ENCODE measurements at regions not wholly inside any gene's neighbourhood (a gene's known extent, or its start where the extent isn't known, plus 50 kb on each side); places are given as distances from the start of the nearest gene placed in this dataset.
"Not testable (repeated sequence)": the region's sequence is repeated elsewhere in the genome, so short reads cannot be mapped to it uniquely, and the experiment has no call there.

DNA sequence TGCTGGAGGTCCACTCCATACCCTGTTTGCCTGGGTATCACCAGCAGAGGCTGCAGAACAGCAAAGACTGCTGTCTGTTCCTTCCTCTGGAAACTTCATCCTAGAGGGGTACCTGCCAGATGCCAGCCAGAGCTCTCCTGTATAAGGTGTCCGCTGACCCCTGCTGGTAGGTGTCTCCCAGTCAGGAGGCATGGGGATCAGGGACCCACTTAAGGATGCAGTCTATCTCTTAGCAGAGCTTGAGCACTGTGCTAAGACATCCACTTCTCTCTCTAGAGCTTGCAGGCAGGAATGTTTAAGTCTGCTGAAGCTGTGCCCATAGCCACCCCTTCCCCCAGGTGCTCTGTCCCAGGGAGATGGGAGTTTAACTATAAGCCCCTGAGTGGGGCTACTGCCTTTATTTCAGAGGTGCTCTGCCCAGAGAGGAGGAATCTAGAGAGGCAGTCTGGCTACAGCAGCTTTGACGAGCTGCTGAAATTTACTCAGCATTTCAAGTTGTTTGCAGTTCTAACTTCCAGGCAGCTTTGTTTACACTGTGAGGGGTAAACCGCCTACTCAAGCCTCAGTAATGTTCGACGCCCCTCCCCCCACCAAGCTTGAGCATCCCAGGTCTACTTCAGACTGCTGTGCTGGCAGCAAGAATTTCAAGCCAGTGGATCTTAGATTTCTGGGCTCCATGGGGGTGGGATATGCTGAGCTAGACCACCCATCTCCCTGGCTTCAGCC, 74.5 kb upstream of the GORAB start:
- TF ChIP-seq, protein P1, sequence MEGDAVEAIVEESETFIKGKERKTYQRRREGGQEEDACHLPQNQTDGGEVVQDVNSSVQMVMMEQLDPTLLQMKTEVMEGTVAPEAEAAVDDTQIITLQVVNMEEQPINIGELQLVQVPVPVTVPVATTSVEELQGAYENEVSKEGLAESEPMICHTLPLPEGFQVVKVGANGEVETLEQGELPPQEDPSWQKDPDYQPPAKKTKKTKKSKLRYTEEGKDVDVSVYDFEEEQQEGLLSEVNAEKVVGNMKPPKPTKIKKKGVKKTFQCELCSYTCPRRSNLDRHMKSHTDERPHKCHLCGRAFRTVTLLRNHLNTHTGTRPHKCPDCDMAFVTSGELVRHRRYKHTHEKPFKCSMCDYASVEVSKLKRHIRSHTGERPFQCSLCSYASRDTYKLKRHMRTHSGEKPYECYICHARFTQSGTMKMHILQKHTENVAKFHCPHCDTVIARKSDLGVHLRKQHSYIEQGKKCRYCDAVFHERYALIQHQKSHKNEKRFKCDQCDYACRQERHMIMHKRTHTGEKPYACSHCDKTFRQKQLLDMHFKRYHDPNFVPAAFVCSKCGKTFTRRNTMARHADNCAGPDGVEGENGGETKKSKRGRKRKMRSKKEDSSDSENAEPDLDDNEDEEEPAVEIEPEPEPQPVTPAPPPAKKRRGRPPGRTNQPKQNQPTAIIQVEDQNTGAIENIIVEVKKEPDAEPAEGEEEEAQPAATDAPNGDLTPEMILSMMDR (conservative IDR thresholded peaks at IDR 0.05 in 1 of 2, IDR thresholded peaks at IDR 0.05 in 1 of 2; ENCODE audit: extremely low read depth in 1 of 2, insufficient read depth in 1 of 2, low read depth in 1 of 2, low read length in 2 of 2), result peak in 1 of 2 donors; percentile 23
- not testable (repeated sequence) for TF ChIP-seq EZH2 (IDR thresholded peaks at IDR 0.05; ENCODE audit: borderline replicate concordance, low read length)
